ENCODE measurements at regions not wholly inside any gene's neighbourhood (a gene's known extent, or its start where the extent isn't known, plus 50 kb on each side); places are given as distances from the start of the nearest gene placed in this dataset.

DNA sequence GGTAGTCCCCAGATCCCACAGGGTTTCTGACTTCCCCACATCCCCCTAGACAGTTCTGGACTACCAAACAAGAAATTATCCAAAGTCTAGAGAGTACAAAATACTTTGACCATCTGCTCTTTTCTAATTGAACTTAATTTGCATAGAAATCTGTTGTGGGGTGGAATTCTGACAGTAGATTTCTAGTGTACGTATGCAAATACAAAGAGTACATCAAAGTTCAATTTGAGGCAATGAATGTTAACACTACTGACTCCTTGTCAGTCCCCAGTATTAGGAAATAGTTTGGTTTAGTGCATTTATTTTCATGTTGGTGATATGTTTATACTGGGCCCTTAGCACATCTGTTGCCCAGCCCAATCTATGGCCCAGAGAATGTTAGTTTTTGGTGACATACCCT lies 292.6 kb downstream of the CETN3 start:
- TF ChIP-seq POLR2AphosphoS5 (IDR thresholded peaks at IDR 0.05; ENCODE audit: insufficient read depth in 1 of 2, low read depth in 1 of 2) (no peak), CTCF (IDR thresholded peaks at IDR 0.05) (no peak), POLR2A (IDR thresholded peaks at IDR 0.05) (no peak)
- H3K27me3 ChIP-seq = no peaks in the 10 kb centered on the region
- intact Hi-C loops (cut with DNase I) = no loop called here
- no peak overlapping the region for H3K4me3 ChIP-seq
- no peaks in the 10 kb centered on the region for H3K9me3 ChIP-seq
- no peaks in the 10 kb centered on the region for H3K36me3 ChIP-seq
- no peaks in the 10 kb centered on the region for H3K4me1 ChIP-seq
- H3K27ac ChIP-seq = no peak overlapping the region
- no peak for DNase-seq (ENCODE audit: extremely low spot score in 2 of 2)

- H3K9me3 ChIP-seq = no peaks in the 10 kb centered on the region
- TF ChIP-seq POLR2AphosphoS5 (IDR thresholded peaks at IDR 0.05; ENCODE audit: insufficient read depth in 1 of 2, low read depth in 1 of 2) = no peak
- TF ChIP-seq CTCF (IDR thresholded peaks at IDR 0.05) = no peak
- no peak for TF ChIP-seq POLR2A (IDR thresholded peaks at IDR 0.05)
- H3K4me1 ChIP-seq = no peaks in the 10 kb centered on the region
- H3K36me3 ChIP-seq = no peaks in the 10 kb centered on the region
- H3K27ac ChIP-seq = no peak overlapping the region
- H3K4me3 ChIP-seq = no peak overlapping the region
- DNase-seq (ENCODE audit: extremely low spot score in 2 of 2) = no peak
- no peaks in the 10 kb centered on the region for H3K27me3 ChIP-seq
- intact Hi-C loops (cut with DNase I) = no loop called here
Observed at GRCh38 chr5:90113108-90113507, 296.4 kb downstream of the CETN3 start.

GRCh38 chr5:90112033-90112692 lies 297.4 kb downstream of the CETN3 start:
- no peak overlapping the region for H3K4me3 ChIP-seq
- no peaks in the 10 kb centered on the region for H3K27me3 ChIP-seq
- H3K36me3 ChIP-seq = no peaks in the 10 kb centered on the region
- no peak for DNase-seq (ENCODE audit: extremely low spot score in 2 of 2)
- H3K9me3 ChIP-seq = no peaks in the 10 kb centered on the region
- H3K27ac ChIP-seq = no peak overlapping the region
- intact Hi-C loops (cut with DNase I) = no loop called here
- TF ChIP-seq POLR2AphosphoS5 (IDR thresholded peaks at IDR 0.05; ENCODE audit: insufficient read depth in 1 of 2, low read depth in 1 of 2) = no peak
- no peak for TF ChIP-seq POLR2A (IDR thresholded peaks at IDR 0.05)
- TF ChIP-seq CTCF (IDR thresholded peaks at IDR 0.05) = no peak
- no peaks in the 10 kb centered on the region for H3K4me1 ChIP-seq

DNA sequence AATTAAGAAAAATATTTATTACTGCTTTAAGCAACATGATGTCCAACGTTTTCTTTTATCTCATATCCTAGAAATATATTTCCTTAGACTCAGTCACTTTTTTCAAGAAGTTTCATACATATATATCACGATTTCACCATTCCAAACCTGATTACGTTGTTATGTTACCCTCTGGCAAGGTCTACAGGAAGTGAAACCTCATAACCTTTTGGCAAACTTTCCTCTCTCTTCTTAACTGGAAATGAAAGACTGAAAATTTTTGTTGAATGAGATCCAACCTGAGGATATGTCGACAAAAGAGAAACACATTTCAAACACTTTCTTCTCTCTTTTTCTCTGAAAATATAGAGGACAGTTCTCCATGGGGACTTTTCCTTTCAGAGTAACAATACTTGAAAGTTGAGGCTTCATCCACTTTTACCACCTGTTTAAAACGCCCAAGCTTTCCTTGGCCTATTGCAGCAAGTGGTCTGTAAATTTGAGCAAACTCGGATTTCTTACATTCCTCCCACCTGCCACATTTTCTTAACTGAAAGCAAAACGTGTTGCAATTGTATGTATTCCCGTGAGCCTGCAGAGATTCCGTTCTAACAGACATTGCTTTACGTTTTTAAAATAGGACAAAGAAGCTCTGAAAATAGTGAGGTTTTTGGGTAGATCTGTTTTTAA lies 298.1 kb downstream of the CETN3 start:
- Histone ChIP-seq H3K4me3 (no peak overlapping the region), H3K27ac (no peak overlapping the region)
- DNase-seq (ENCODE audit: extremely low spot score in 2 of 2) = no peak

More for the DNA sequence above, 298.1 kb downstream of the CETN3 start:
- no peaks in the 10 kb centered on the region for H3K9me3 ChIP-seq
- H3K27me3 ChIP-seq = no peaks in the 10 kb centered on the region
- H3K36me3 ChIP-seq = no peaks in the 10 kb centered on the region
- no peak for TF ChIP-seq POLR2A (IDR thresholded peaks at IDR 0.05)
- TF ChIP-seq POLR2AphosphoS5 (IDR thresholded peaks at IDR 0.05; ENCODE audit: insufficient read depth in 1 of 2, low read depth in 1 of 2) = no peak
- no peak for TF ChIP-seq CTCF (IDR thresholded peaks at IDR 0.05)
- intact Hi-C loops (cut with DNase I) = no loop called here
- no peaks in the 10 kb centered on the region for H3K4me1 ChIP-seq
